Astrocyte (in vitro differentiated cells and primary cell): ENCODE measurements at regions not wholly inside any gene's neighbourhood (a gene's known extent, or its start where the extent isn't known, plus 50 kb on each side); places are given as distances from the start of the nearest gene placed in this dataset.

Source experiments
- DNase-seq: peaks from one replicate; pipeline ENCODE4 v3.0.0-alpha.2; 2010; ENCODE audit warnings: low read depth
- FAIRE-seq: peaks from 2 replicates; lab custom pipeline; 2011; peaks lifted over from hg19 to GRCh38; lab: Jason Lieb, UNC
- H2AFZ ChIP-seq: 2 replicates; pipeline ENCODE4 v1.6.0; 2012; ENCODE audit warnings: low read depth, low read length, inconsistent platforms
- H3K27ac ChIP-seq: 2 replicates; pipeline ENCODE4 v1.5.1; 2011; ENCODE audit warnings: low read depth, low read length, inconsistent platforms
- H3K27me3 ChIP-seq: 2 replicates; pipeline ENCODE4 v1.6.0; 2011; ENCODE audit warnings: low read length, inconsistent platforms; ENCODE audit not compliant: insufficient read depth
- H3K36me3 ChIP-seq: 2 replicates; pipeline ENCODE4 v1.5.1; 2011; ENCODE audit warnings: low read length, inconsistent platforms; ENCODE audit not compliant: insufficient read depth
- H3K4me1 ChIP-seq: 2 replicates; pipeline ENCODE4 v1.5.1; 2011; ENCODE audit warnings: low read length, inconsistent platforms; ENCODE audit not compliant: insufficient read depth
- H3K4me2 ChIP-seq: 2 replicates; pipeline ENCODE4 v1.6.0; 2012; ENCODE audit warnings: low read length, inconsistent platforms
- H3K4me3 ChIP-seq: 2 replicates; pipeline ENCODE4 v1.5.1; 2011; ENCODE audit warnings: low read depth, mild to moderate bottlenecking, low read length, inconsistent platforms; ENCODE audit not compliant: insufficient read depth
- H3K79me2 ChIP-seq: 2 replicates; pipeline ENCODE4 v1.6.0; 2012; ENCODE audit warnings: mild to moderate bottlenecking, low read length, inconsistent platforms; ENCODE audit not compliant: insufficient read depth
- H3K9ac ChIP-seq: 2 replicates; pipeline ENCODE4 v1.6.0; 2012; ENCODE audit warnings: mild to moderate bottlenecking, low read length, inconsistent platforms
- H3K9me3 ChIP-seq: 2 replicates; pipeline ENCODE4 v1.5.1; 2012; ENCODE audit warnings: low read depth, mild to moderate bottlenecking, low read length, inconsistent platforms; ENCODE audit not compliant: insufficient read depth
- H4K20me1 ChIP-seq: 2 replicates; pipeline ENCODE4 v1.6.0; 2012; ENCODE audit warnings: low read length, inconsistent platforms; ENCODE audit not compliant: insufficient read depth
- H3K27ac Mint-ChIP-seq: one replicate; pipeline ENCODE4 v1.8.0; 2021; ENCODE audit warnings: mild to moderate bottlenecking, mixed read lengths; ENCODE audit not compliant: unreplicated experiment
- H3K27me3 Mint-ChIP-seq: one replicate; pipeline ENCODE4 v1.8.0; 2021; ENCODE audit warnings: low read depth, mixed read lengths; ENCODE audit not compliant: unreplicated experiment
- H3K36me3 Mint-ChIP-seq: one replicate; pipeline ENCODE4 v1.8.0; 2021; ENCODE audit warnings: low read depth, mixed read lengths; ENCODE audit not compliant: unreplicated experiment
- H3K4me1 Mint-ChIP-seq: one replicate; pipeline ENCODE4 v1.8.0; 2021; ENCODE audit warnings: low read depth, mixed read lengths; ENCODE audit not compliant: unreplicated experiment
- H3K4me3 Mint-ChIP-seq: one replicate; pipeline ENCODE4 v1.8.0; 2021; ENCODE audit warnings: mild to moderate bottlenecking, moderate library complexity, mixed read lengths; ENCODE audit not compliant: unreplicated experiment
- H3K9me3 Mint-ChIP-seq: one replicate; pipeline ENCODE4 v1.8.0; 2021; ENCODE audit warnings: mild to moderate bottlenecking, mixed read lengths; ENCODE audit not compliant: unreplicated experiment
- CTCF ChIP-seq: IDR thresholded peaks from 2 replicates; pipeline ENCODE4 v1.5.1; 2011; ENCODE audit warnings: low read depth, mild to moderate bottlenecking, inconsistent platforms, low read length, moderate library complexity; ENCODE audit not compliant: insufficient read depth
- EZH2 ChIP-seq: IDR thresholded peaks from 2 replicates; pipeline ENCODE4 v1.6.1; 2012; ENCODE audit warnings: mild to moderate bottlenecking, low read length, inconsistent platforms; ENCODE audit not compliant: insufficient read depth

DNA sequence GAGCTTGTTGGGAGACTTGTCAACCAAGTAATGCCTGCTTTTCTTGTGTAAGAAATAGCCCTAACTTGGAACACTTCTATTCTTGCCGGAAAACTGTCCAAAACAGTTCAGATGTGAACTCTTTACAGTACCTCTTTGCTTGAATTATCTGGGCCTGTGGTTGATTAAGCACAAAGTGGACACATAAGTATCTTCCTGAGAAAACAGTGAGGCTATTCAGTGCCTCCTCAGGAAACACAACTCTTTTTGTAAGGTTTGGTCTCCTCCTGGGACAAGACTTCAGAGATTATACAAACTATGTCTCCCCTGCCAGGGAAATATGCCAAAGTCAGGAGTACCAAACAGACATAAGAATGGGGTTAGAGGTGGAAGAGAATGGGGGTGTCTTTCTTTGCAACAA, 127.7 kb downstream of the LACC1 start:
- H3K27ac ChIP-seq: no peak overlapping the region
- DNase-seq: no peak
- no peaks in the 10 kb centered on the region for H3K79me2 ChIP-seq
- Mint-ChIP-seq H3K9me3 (no peaks in the 10 kb centered on the region), H3K4me3 (no peak overlapping the region), H3K36me3 (peaks cover 2% of the 10 kb centered on the region), H3K27ac (no peak overlapping the region), H3K27me3 (no peaks in the 10 kb centered on the region), H3K4me1 (peaks cover 10% of the 10 kb centered on the region)
- no peak overlapping the region for H3K4me3 ChIP-seq
- H3K36me3 ChIP-seq: no peaks in the 10 kb centered on the region
- TF ChIP-seq EZH2: no peak
- TF ChIP-seq CTCF: no peak
- H3K4me2 ChIP-seq: no peak overlapping the region
- no peaks in the 10 kb centered on the region for H4K20me1 ChIP-seq
- H3K27me3 ChIP-seq: no peaks in the 10 kb centered on the region
- peaks cover 14% of the 10 kb centered on the region for H3K4me1 ChIP-seq
- H3K9me3 ChIP-seq: no peaks in the 10 kb centered on the region
- no peak for FAIRE-seq
- no peak overlapping the region for H3K9ac ChIP-seq
- no peak overlapping the region for H2AFZ ChIP-seq

DNA sequence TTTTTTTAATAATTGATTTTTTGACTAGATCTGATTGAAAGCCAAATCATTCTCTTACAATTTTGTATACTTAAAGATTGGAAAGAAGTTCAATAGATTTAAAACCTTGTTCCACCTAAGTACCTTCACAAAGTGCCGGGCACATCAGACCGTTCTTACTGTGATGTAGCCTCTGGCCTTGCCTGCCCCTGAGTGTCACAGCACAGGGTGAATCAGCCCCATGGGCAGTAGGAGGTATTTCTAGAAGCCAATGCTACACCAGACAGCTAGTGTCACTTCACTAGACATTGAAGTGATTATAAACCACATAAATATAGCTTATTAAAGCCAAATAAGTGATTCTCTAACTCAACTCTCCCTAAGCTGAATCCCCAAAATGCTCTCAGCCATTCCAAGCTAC, 131.3 kb downstream of the LACC1 start:
- DNase-seq (peak; percentile 31), FAIRE-seq (no peak)
- H2AFZ ChIP-seq: no peak overlapping the region
- H3K36me3 ChIP-seq: no peaks in the 10 kb centered on the region
- Mint-ChIP-seq H3K4me1 (peaks cover 28% of the 10 kb centered on the region), H3K9me3 (no peaks in the 10 kb centered on the region), H3K27me3 (no peaks in the 10 kb centered on the region), H3K36me3 (peaks cover 2% of the 10 kb centered on the region), H3K4me3 (no peak overlapping the region), H3K27ac (no peak overlapping the region)
- no peaks in the 10 kb centered on the region for H4K20me1 ChIP-seq
- peaks cover 13% of the 10 kb centered on the region for H3K4me1 ChIP-seq
- H3K9me3 ChIP-seq: no peaks in the 10 kb centered on the region
- H3K27ac ChIP-seq: no peak overlapping the region
- TF ChIP-seq EZH2: no peak
- no peak for TF ChIP-seq CTCF
- H3K27me3 ChIP-seq: no peaks in the 10 kb centered on the region
- no peak overlapping the region for H3K4me2 ChIP-seq
- H3K4me3 ChIP-seq: no peak overlapping the region
- no peak overlapping the region for H3K9ac ChIP-seq
- no peaks in the 10 kb centered on the region for H3K79me2 ChIP-seq

- Histone ChIP-seq H4K20me1 (no peaks in the 10 kb centered on the region), H2AFZ (peak overlapping the region; percentile 35), H3K27me3 (no peaks in the 10 kb centered on the region), H3K27ac (peak overlapping the region; percentile 26), H3K36me3 (no peaks in the 10 kb centered on the region), H3K4me2 (peak overlapping the region; percentile 63), H3K4me1 (peaks cover 13% of the 10 kb centered on the region), H3K9ac (no peak overlapping the region), H3K4me3 (no peak overlapping the region), H3K79me2 (no peaks in the 10 kb centered on the region), H3K9me3 (no peaks in the 10 kb centered on the region)
- H3K27ac Mint-ChIP-seq: peak overlapping the region; percentile 70
- no peak overlapping the region for H3K4me3 Mint-ChIP-seq
- peaks cover 28% of the 10 kb centered on the region for H3K4me1 Mint-ChIP-seq
- DNase-seq (peak; percentile 77), FAIRE-seq (no peak)
- TF ChIP-seq EZH2 (no peak), CTCF (no peak)
- no peaks in the 10 kb centered on the region for H3K27me3 Mint-ChIP-seq
- peaks cover 4% of the 10 kb centered on the region for H3K36me3 Mint-ChIP-seq
- H3K9me3 Mint-ChIP-seq: peaks cover 3% of the 10 kb centered on the region
Measured at GRCh38 chr13:44012910-44013757, 133.4 kb downstream of the LACC1 start.
